Upper lobe of left lung (tissue), 6 donors: ENCODE measurements at regions not wholly inside any gene's neighbourhood (a gene's known extent, or its start where the extent isn't known, plus 50 kb on each side); places are given as distances from the start of the nearest gene placed in this dataset.
A peak's percentile ranks its signal among the peaks of the same experiment; 100 is the strongest.

Source experiments
- ATAC-seq, 2 donors: fragments of 200-7000 bp; cut with Tn5 transposase; one replicate each; pipeline ENCODE4 v1.9.1; 2022; ENCODE audit warnings: mild to moderate bottlenecking in 2 of 2, moderate library complexity in 2 of 2; ENCODE audit not compliant: low FRiP score in 2 of 2
- DNase-seq, 2 donors: peaks; one replicate each; pipeline ENCODE4 v3.0.0-alpha.2; 2019 to 2020
- H3K27ac ChIP-seq, 4 donors: fragments of 200-600 bp; sonication (generic); one replicate each; pipeline ENCODE4 v1.5.1; 2016 to 2019
- H3K27me3 ChIP-seq, 4 donors: fragments of 200-600 bp; sonication (generic); one replicate each; pipeline ENCODE4 v1.5.1; 2017 to 2019
- H3K36me3 ChIP-seq, 4 donors: fragments of 200-600 bp; sonication (generic); one replicate each; pipeline ENCODE4 v1.5.1; 2016 to 2019
- H3K4me1 ChIP-seq, 4 donors: fragments of 200-600 bp; sonication (generic); one replicate each; pipeline ENCODE4 v1.5.1; 2018 to 2019
- H3K4me3 ChIP-seq, 4 donors: fragments of 200-600 bp; sonication (generic); one replicate each; pipeline ENCODE4 v1.5.1; 2017 to 2019; ENCODE audit warnings: mild to moderate bottlenecking in 2 of 4, moderate library complexity in 1 of 4
- H3K9me3 ChIP-seq, 4 donors: fragments of 200-600 bp; sonication (generic); one replicate each; pipeline ENCODE4 v1.5.1; 2018 to 2019
- CTCF ChIP-seq, 6 experiments: fragments of 450-650 bp in 4 of 6; fragments of 200-600 bp in 2 of 6; sonication (generic) in 2 of 6; IDR thresholded peaks; one replicate each; pipeline ENCODE4 v1.5.1; 2016 to 2019; ENCODE audit warnings: antibody characterized with exemption in 6 of 6
- EP300 ChIP-seq, 4 donors: sonication (generic); formaldehyde crosslinking; IDR thresholded peaks; one replicate each; pipeline ENCODE4 v1.5.1; 2017; ENCODE audit warnings: antibody characterized with exemption in 4 of 4, control low read depth in 2 of 4
- POLR2A ChIP-seq, 4 donors: fragments of 450-650 bp; IDR thresholded peaks; one replicate each; pipeline ENCODE4 v1.5.1; 2016 to 2017; ENCODE audit warnings: antibody characterized with exemption in 4 of 4, mild to moderate bottlenecking in 2 of 4
- POLR2AphosphoS5 ChIP-seq, 2 donors: sonication (generic); formaldehyde crosslinking; IDR thresholded peaks; one replicate each; pipeline ENCODE4 v1.5.1; 2017; ENCODE audit warnings: antibody characterized with exemption in 2 of 2
- WGBS, 2 donors: methylation state at CpG; one replicate each; pipeline ENCODE4 v1.1.5; 2017 to 2018; 5-methylcytosine and 5-hydroxymethylcytosine counted together
- donor health status: DM: no; HTN: no; CAD: no; lungs with moderate emphysema.
- donor health status: DM: no; HTN: yes; CAD: no; lungs with severe emphysema.

GRCh38 chr7:145064114-145064513, 228.3 kb upstream of the TPK1 start:
- Histone ChIP-seq H3K4me3 (no peak overlapping the region), H3K4me1 (no peaks in the 10 kb centered on the region), H3K27ac (no peak overlapping the region), H3K27me3 (no peaks in the 10 kb centered on the region), H3K36me3 (no peaks in the 10 kb centered on the region), H3K9me3 (no peaks in the 10 kb centered on the region)
- WGBS, 2 donors: 61 to 63% methylated on average over 4 of the region's 4 CpGs
- TF ChIP-seq POLR2AphosphoS5 (IDR thresholded peaks at IDR 0.05) (no peak), EP300 (IDR thresholded peaks at IDR 0.05) (no peak), POLR2A (IDR thresholded peaks at IDR 0.05) (no peak), CTCF (IDR thresholded peaks at IDR 0.05) (no peak)
- no peak for ATAC-seq
- DNase-seq: no peak

- no peak overlapping the region for H3K27ac ChIP-seq
- no peak overlapping the region for H3K4me3 ChIP-seq
- ATAC-seq: no peak
- 82 to 86% methylated on average over 5 of the region's 5 CpGs for WGBS, 2 donors
- no peak for DNase-seq
- no peaks in the 10 kb centered on the region for H3K9me3 ChIP-seq
- TF ChIP-seq CTCF (IDR thresholded peaks at IDR 0.05): no peak
- no peak for TF ChIP-seq EP300 (IDR thresholded peaks at IDR 0.05)
- TF ChIP-seq POLR2AphosphoS5 (IDR thresholded peaks at IDR 0.05): no peak
- TF ChIP-seq POLR2A (IDR thresholded peaks at IDR 0.05): no peak
- H3K4me1 ChIP-seq: no peaks in the 10 kb centered on the region
- no peaks in the 10 kb centered on the region for H3K27me3 ChIP-seq
- H3K36me3 ChIP-seq: no peaks in the 10 kb centered on the region
These were observed 217.9 kb upstream of the TPK1 start for GRCh38 chr7:145053781-145054180.

GRCh38 chr7:145050415-145050814, 214.6 kb upstream of the TPK1 start:
- TF ChIP-seq POLR2AphosphoS5 (IDR thresholded peaks at IDR 0.05) (no peak), EP300 (IDR thresholded peaks at IDR 0.05) (no peak), CTCF (IDR thresholded peaks at IDR 0.05) (no peak), POLR2A (IDR thresholded peaks at IDR 0.05) (no peak)
- no peak for DNase-seq
- no peak overlapping the region for H3K4me3 ChIP-seq
- H3K27me3 ChIP-seq: no peaks in the 10 kb centered on the region
- no peaks in the 10 kb centered on the region for H3K9me3 ChIP-seq
- no peaks in the 10 kb centered on the region for H3K36me3 ChIP-seq
- ATAC-seq: no peak
- H3K27ac ChIP-seq: no peak overlapping the region
- H3K4me1 ChIP-seq: no peaks in the 10 kb centered on the region
- 84 to 100% methylated on average over 1 of the region's 1 CpG for WGBS, 2 donors

- WGBS, 2 donors: 10 to 17% methylated on average over 5 of the region's 5 CpGs
- DNase-seq (no peak), ATAC-seq (peak in 1 of 2 donors; percentile 71)
- Histone ChIP-seq H3K27ac (no peak overlapping the region), H3K36me3 (no peaks in the 10 kb centered on the region), H3K9me3 (no peaks in the 10 kb centered on the region), H3K27me3 (no peaks in the 10 kb centered on the region), H3K4me3 (no peak overlapping the region), H3K4me1 (peaks cover 0 to 4% (median 0%) of the 10 kb centered on the region in 4 donors)
- TF ChIP-seq POLR2A (IDR thresholded peaks at IDR 0.05) (no peak), POLR2AphosphoS5 (IDR thresholded peaks at IDR 0.05) (no peak), EP300 (IDR thresholded peaks at IDR 0.05) (no peak), CTCF (IDR thresholded peaks at IDR 0.05) (peak; percentile 49 to 76 (median 63))
These were observed 201.0 kb upstream of the TPK1 start for GRCh38 chr7:145036604-145037405.

- Histone ChIP-seq H3K4me3 (no peak overlapping the region), H3K27me3 (no peaks in the 10 kb centered on the region), H3K4me1 (no peaks in the 10 kb centered on the region), H3K9me3 (no peaks in the 10 kb centered on the region), H3K27ac (no peak overlapping the region), H3K36me3 (no peaks in the 10 kb centered on the region)
- WGBS, 2 donors: 54 to 74% methylated on average over 5 of the region's 5 CpGs
- DNase-seq (no peak), ATAC-seq (no peak)
- TF ChIP-seq POLR2AphosphoS5 (IDR thresholded peaks at IDR 0.05) (no peak), CTCF (IDR thresholded peaks at IDR 0.05) (no peak), POLR2A (IDR thresholded peaks at IDR 0.05) (no peak), EP300 (IDR thresholded peaks at IDR 0.05) (no peak)
These were observed 195.3 kb upstream of the TPK1 start for GRCh38 chr7:145031162-145031561.
